ENCODE measurements at regions not wholly inside any gene's neighbourhood (a gene's known extent, or its start where the extent isn't known, plus 50 kb on each side); places are given as distances from the start of the nearest gene placed in this dataset.

DNA sequence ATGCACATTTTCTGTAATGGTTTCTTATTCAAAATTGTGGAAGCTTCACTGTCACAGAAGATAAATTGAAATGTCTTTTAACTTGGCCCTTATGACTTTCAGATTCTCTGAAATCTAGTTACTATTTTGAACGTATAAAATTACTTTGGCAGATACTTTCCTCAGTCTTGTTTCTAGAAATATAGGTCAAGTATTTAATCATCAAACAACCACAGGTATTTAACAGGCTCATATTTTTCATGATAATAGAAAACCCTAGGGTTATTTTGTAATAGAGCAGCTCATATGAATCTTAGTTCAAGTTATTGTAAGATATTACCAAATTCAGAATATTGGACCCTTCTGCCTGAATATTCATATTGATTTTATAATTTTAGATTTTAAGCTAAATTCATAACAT lies 236.0 kb upstream of the CDH18 start:
- POLR2A ChIA-PET, result no interaction called here
- Histone ChIP-seq H3K36me3 (ENCODE audit: control insufficient read depth, insufficient read depth, low read length) (no peaks in the 10 kb centered on the region), H3K4me3 (ENCODE audit: low read depth in 2 of 2, low read length in 2 of 2) (no peak overlapping the region), H3K27ac (ENCODE audit: low read length) (no peak overlapping the region), H3K9me3 (ENCODE audit: control insufficient read depth, insufficient read depth, low read depth, low read length) (no peaks in the 10 kb centered on the region), H3K27me3 (ENCODE audit: control insufficient read depth, insufficient read depth, low read length) (no peaks in the 10 kb centered on the region), H3K4me1 (ENCODE audit: control insufficient read depth, insufficient read depth, low read length) (no peaks in the 10 kb centered on the region)
- TF ChIP-seq POLR2AphosphoS5 (IDR thresholded peaks at IDR 0.05; ENCODE audit: low read depth, low read length), result no peak
- TF ChIP-seq, protein P1, sequence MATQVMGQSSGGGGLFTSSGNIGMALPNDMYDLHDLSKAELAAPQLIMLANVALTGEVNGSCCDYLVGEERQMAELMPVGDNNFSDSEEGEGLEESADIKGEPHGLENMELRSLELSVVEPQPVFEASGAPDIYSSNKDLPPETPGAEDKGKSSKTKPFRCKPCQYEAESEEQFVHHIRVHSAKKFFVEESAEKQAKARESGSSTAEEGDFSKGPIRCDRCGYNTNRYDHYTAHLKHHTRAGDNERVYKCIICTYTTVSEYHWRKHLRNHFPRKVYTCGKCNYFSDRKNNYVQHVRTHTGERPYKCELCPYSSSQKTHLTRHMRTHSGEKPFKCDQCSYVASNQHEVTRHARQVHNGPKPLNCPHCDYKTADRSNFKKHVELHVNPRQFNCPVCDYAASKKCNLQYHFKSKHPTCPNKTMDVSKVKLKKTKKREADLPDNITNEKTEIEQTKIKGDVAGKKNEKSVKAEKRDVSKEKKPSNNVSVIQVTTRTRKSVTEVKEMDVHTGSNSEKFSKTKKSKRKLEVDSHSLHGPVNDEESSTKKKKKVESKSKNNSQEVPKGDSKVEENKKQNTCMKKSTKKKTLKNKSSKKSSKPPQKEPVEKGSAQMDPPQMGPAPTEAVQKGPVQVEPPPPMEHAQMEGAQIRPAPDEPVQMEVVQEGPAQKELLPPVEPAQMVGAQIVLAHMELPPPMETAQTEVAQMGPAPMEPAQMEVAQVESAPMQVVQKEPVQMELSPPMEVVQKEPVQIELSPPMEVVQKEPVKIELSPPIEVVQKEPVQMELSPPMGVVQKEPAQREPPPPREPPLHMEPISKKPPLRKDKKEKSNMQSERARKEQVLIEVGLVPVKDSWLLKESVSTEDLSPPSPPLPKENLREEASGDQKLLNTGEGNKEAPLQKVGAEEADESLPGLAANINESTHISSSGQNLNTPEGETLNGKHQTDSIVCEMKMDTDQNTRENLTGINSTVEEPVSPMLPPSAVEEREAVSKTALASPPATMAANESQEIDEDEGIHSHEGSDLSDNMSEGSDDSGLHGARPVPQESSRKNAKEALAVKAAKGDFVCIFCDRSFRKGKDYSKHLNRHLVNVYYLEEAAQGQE (IDR thresholded peaks at IDR 0.05; ENCODE audit: insufficient read depth in 1 of 2, low read depth in 2 of 2, low read length in 1 of 2), result no peak
- no peak for TF ChIP-seq TCF7L2 (IDR thresholded peaks at IDR 0.05; ENCODE audit: low read depth, low read length)
- TF ChIP-seq, protein P2, sequence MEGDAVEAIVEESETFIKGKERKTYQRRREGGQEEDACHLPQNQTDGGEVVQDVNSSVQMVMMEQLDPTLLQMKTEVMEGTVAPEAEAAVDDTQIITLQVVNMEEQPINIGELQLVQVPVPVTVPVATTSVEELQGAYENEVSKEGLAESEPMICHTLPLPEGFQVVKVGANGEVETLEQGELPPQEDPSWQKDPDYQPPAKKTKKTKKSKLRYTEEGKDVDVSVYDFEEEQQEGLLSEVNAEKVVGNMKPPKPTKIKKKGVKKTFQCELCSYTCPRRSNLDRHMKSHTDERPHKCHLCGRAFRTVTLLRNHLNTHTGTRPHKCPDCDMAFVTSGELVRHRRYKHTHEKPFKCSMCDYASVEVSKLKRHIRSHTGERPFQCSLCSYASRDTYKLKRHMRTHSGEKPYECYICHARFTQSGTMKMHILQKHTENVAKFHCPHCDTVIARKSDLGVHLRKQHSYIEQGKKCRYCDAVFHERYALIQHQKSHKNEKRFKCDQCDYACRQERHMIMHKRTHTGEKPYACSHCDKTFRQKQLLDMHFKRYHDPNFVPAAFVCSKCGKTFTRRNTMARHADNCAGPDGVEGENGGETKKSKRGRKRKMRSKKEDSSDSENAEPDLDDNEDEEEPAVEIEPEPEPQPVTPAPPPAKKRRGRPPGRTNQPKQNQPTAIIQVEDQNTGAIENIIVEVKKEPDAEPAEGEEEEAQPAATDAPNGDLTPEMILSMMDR (IDR thresholded peaks at IDR 0.05), result no peak
- TF ChIP-seq SIN3A (IDR thresholded peaks at IDR 0.05; ENCODE audit: borderline replicate concordance, insufficient read depth, low read depth, low read length), result no peak
- in situ Hi-C loops (cut with HindIII; ENCODE audit: low pct_unique_long_range_greater_than_20kb, low sequenced_read_pairs) (no loop called here), intact Hi-C loops (cut with micrococcal nuclease; ENCODE audit: unreplicated experiment) (no loop called here)
- CTCF ChIA-PET, result no interaction called here
- BruUV-seq (replicated peaks), result no TSS peak
- no peak for DNase-seq (ENCODE audit: low read depth, low spot score)
- no peak for ATAC-seq

DNA sequence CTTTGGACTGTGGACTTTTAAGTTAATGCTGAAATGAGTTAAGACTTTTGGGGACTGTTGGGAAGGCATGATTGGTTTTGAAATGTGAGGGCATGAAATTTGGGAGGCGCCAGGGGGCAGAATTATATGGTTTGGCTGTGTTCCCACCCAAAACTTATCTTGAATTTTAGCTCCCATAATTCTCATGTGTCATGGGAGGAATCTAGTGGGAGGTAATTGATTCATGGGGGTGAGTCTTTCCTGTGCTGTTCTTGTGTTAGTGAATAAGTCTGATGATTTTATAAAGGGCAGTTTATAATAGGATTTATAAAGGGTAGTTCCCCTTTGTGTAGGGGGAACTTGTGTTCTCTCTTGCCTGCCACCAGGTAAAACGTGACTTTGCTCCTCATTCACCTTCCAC lies 235.5 kb upstream of the CDH18 start:
- no peak for ATAC-seq
- POLR2A ChIA-PET, result no interaction called here

More for the DNA sequence above, 235.5 kb upstream of the CDH18 start:
- intact Hi-C loops (cut with micrococcal nuclease; ENCODE audit: unreplicated experiment), result no loop called here
- no peaks in the 10 kb centered on the region for H3K9me3 ChIP-seq (ENCODE audit: control insufficient read depth, insufficient read depth, low read depth, low read length)
- H3K4me3 ChIP-seq (ENCODE audit: low read depth in 2 of 2, low read length in 2 of 2), result no peak overlapping the region
- no TSS peak for BruUV-seq (replicated peaks)
- CTCF ChIA-PET, result no interaction called here
- no peak for DNase-seq (ENCODE audit: low read depth, low spot score)
- H3K27me3 ChIP-seq (ENCODE audit: control insufficient read depth, insufficient read depth, low read length), result no peaks in the 10 kb centered on the region
- no peaks in the 10 kb centered on the region for H3K36me3 ChIP-seq (ENCODE audit: control insufficient read depth, insufficient read depth, low read length)
- no peaks in the 10 kb centered on the region for H3K4me1 ChIP-seq (ENCODE audit: control insufficient read depth, insufficient read depth, low read length)
- H3K27ac ChIP-seq (ENCODE audit: low read length), result no peak overlapping the region
- in situ Hi-C loops (cut with HindIII; ENCODE audit: low pct_unique_long_range_greater_than_20kb, low sequenced_read_pairs), result no loop called here
- TF ChIP-seq, protein P1 (IDR thresholded peaks at IDR 0.05; ENCODE audit: insufficient read depth in 1 of 2, low read depth in 2 of 2, low read length in 1 of 2), result no peak
- no peak for TF ChIP-seq TCF7L2 (IDR thresholded peaks at IDR 0.05; ENCODE audit: low read depth, low read length)
- TF ChIP-seq POLR2AphosphoS5 (IDR thresholded peaks at IDR 0.05; ENCODE audit: low read depth, low read length), result no peak
- TF ChIP-seq, protein P2 (IDR thresholded peaks at IDR 0.05), result no peak
- TF ChIP-seq SIN3A (IDR thresholded peaks at IDR 0.05; ENCODE audit: borderline replicate concordance, insufficient read depth, low read depth, low read length), result no peak
